NT2/D1 (cell line): ENCODE measurements at regions not wholly inside any gene's neighbourhood (a gene's known extent, or its start where the extent isn't known, plus 50 kb on each side); places are given as distances from the start of the nearest gene placed in this dataset.

ENCODE experiments used
- YY1 ChIP-seq: IDR thresholded peaks from 2 replicates; pipeline ENCODE4 v1.6.1; 2011; ENCODE audit not compliant: insufficient read length, insufficient read depth
- ZNF274 ChIP-seq: IDR thresholded peaks from 2 replicates; pipeline ENCODE4 v1.6.1; 2011; ENCODE audit warnings: mild to moderate bottlenecking, low read depth, low read length

GRCh38 chr2:52968043-52968442, 799.6 kb upstream of the CHAC2 start:
- TF ChIP-seq ZNF274, result no peak
- TF ChIP-seq YY1, result no peak
